HEK293 (cell line): ENCODE measurements at regions not wholly inside any gene's neighbourhood (a gene's known extent, or its start where the extent isn't known, plus 50 kb on each side); places are given as distances from the start of the nearest gene placed in this dataset.
"Not testable (repeated sequence)": the region's sequence is repeated elsewhere in the genome, so short reads cannot be mapped to it uniquely, and the experiment has no call there.

ENCODE experiments used
- CTCF ChIA-PET: fragments of 350-600 bp; formaldehyde crosslinking; extraction: SDS; loops from one replicate; lab custom pipeline; 2021; ENCODE audit warnings: antibody characterized with exemption; lab: Yijun Ruan, JAX
- POLR2A ChIA-PET: fragments of 300-600 bp; formaldehyde crosslinking; extraction: SDS; loops from one replicate; lab custom pipeline; 2020; ENCODE audit warnings: antibody characterized with exemption, inconsistent platforms; lab: Yijun Ruan, JAX
- H3K27ac ChIP-seq: fragments of 200-500 bp; sonication (Bioruptor generic); 2 replicates; pipeline ENCODE4 v1.5.1; 2014; ENCODE audit warnings: low read depth, low read length, control low read depth, inconsistent platforms; ENCODE audit errors: extremely low read depth
- H3K36me3 ChIP-seq, 2 experiments: fragments of 200-500 bp in 1 of 2; sonication (Bioruptor generic) in 1 of 2; 1 replicate in 1 of 2; 2 replicates in 1 of 2; pipeline ENCODE4 v1.5.1; 2014 to 2017; ENCODE audit warnings: inconsistent platforms in 2 of 2, low read length in 2 of 2; ENCODE audit not compliant: control insufficient read depth in 2 of 2, insufficient read depth in 1 of 2
- H3K4me1 ChIP-seq: fragments of 200-500 bp; sonication (Bioruptor generic); 2 replicates; pipeline ENCODE4 v1.5.1; 2014; ENCODE audit warnings: mild to moderate bottlenecking, low read length, inconsistent platforms; ENCODE audit not compliant: control insufficient read depth, insufficient read depth
- H3K4me3 ChIP-seq: 2 replicates; pipeline ENCODE4 v1.5.1; 2011; ENCODE audit warnings: low read depth, mild to moderate bottlenecking, control low read depth, low read length, moderate library complexity
- H3K9me3 ChIP-seq: fragments of 200-500 bp; sonication (Bioruptor generic); 2 replicates; pipeline ENCODE4 v1.5.1; 2014; ENCODE audit warnings: low read depth, low read length, inconsistent platforms; ENCODE audit not compliant: control insufficient read depth, insufficient read depth
- SCRT2 ChIP-seq: fragments of 450-650 bp; formaldehyde crosslinking; IDR thresholded peaks from 2 replicates; pipeline ENCODE4 v1.5.1; 2016; ENCODE audit warnings: missing biosample characterization, missing genetic modification characterization
- TSHZ1 ChIP-seq: fragments of 450-650 bp; formaldehyde crosslinking; IDR thresholded peaks from 2 replicates; pipeline ENCODE4 v1.5.1; 2016; ENCODE audit warnings: missing biosample characterization, missing genetic modification characterization, borderline replicate concordance
- ZBTB6 ChIP-seq: fragments of 450-650 bp; formaldehyde crosslinking; IDR thresholded peaks from 2 replicates; pipeline ENCODE4 v1.5.1; 2017; ENCODE audit warnings: missing biosample characterization, missing genetic modification characterization
- ZFP37 ChIP-seq: fragments of 450-650 bp; formaldehyde crosslinking; IDR thresholded peaks from 2 replicates; pipeline ENCODE4 v1.5.1; 2016; ENCODE audit warnings: missing biosample characterization, missing genetic modification characterization
- ZNF133 ChIP-seq: fragments of 450-650 bp; formaldehyde crosslinking; IDR thresholded peaks from 2 replicates; pipeline ENCODE4 v1.5.1; 2016; ENCODE audit warnings: missing biosample characterization, missing genetic modification characterization
- ZNF157 ChIP-seq: fragments of 450-650 bp; formaldehyde crosslinking; IDR thresholded peaks from 2 replicates; pipeline ENCODE4 v1.5.1; 2016; ENCODE audit warnings: missing biosample characterization, missing genetic modification characterization
- ZNF24 ChIP-seq: fragments of 450-650 bp; formaldehyde crosslinking; IDR thresholded peaks from 2 replicates; pipeline ENCODE4 v1.5.1; 2016; ENCODE audit warnings: missing biosample characterization, missing genetic modification characterization
- ZNF266 ChIP-seq: fragments of 450-650 bp; formaldehyde crosslinking; IDR thresholded peaks from 2 replicates; pipeline ENCODE4 v1.5.1; 2016; ENCODE audit warnings: missing biosample characterization, missing genetic modification characterization, low read depth
- ZNF366 ChIP-seq: fragments of 450-650 bp; formaldehyde crosslinking; conservative IDR thresholded peaks from 2 replicates; pipeline ENCODE4 v1.5.1; 2016; ENCODE audit warnings: missing biosample characterization, missing genetic modification characterization
- ZNF391 ChIP-seq: fragments of 450-650 bp; formaldehyde crosslinking; IDR thresholded peaks from 2 replicates; pipeline ENCODE4 v1.5.1; 2016; ENCODE audit warnings: low read depth, missing biosample characterization, missing genetic modification characterization, borderline replicate concordance
- ZNF416 ChIP-seq: fragments of 450-650 bp; formaldehyde crosslinking; IDR thresholded peaks from 2 replicates; pipeline ENCODE4 v1.5.1; 2016; ENCODE audit warnings: missing biosample characterization, missing genetic modification characterization
- ZNF549 ChIP-seq: fragments of 450-650 bp; IDR thresholded peaks from 2 replicates; pipeline ENCODE4 v1.5.1; 2018; ENCODE audit warnings: missing biosample characterization, missing genetic modification characterization, mild to moderate bottlenecking, inconsistent platforms, moderate library complexity
- ZNF596 ChIP-seq: fragments of 450-650 bp; IDR thresholded peaks from 2 replicates; pipeline ENCODE4 v1.5.0; 2018; ENCODE audit warnings: missing biosample characterization, mild to moderate bottlenecking, missing genetic modification characterization, moderate library complexity
- ZNF610 ChIP-seq: fragments of 450-650 bp; formaldehyde crosslinking; IDR thresholded peaks from 2 replicates; pipeline ENCODE4 v1.5.1; 2016; ENCODE audit warnings: missing biosample characterization, missing genetic modification characterization, borderline replicate concordance
- ZNF629 ChIP-seq: fragments of 450-650 bp; formaldehyde crosslinking; IDR thresholded peaks from 2 replicates; pipeline ENCODE4 v1.5.1; 2017; ENCODE audit warnings: missing biosample characterization, missing genetic modification characterization
- ZNF692 ChIP-seq: fragments of 450-650 bp; formaldehyde crosslinking; IDR thresholded peaks from 2 replicates; pipeline ENCODE4 v1.5.1; 2016; ENCODE audit warnings: missing biosample characterization, missing genetic modification characterization
- ZSCAN16 ChIP-seq: fragments of 450-650 bp; formaldehyde crosslinking; IDR thresholded peaks from 2 replicates; pipeline ENCODE4 v1.5.1; 2016; ENCODE audit warnings: missing biosample characterization, missing genetic modification characterization
- ZSCAN30 ChIP-seq: fragments of 450-650 bp; IDR thresholded peaks from 2 replicates; pipeline ENCODE4 v1.5.1; 2018; ENCODE audit warnings: missing biosample characterization, mild to moderate bottlenecking, missing genetic modification characterization, moderate library complexity

- ChIA-PET CTCF (interaction anchor here (0.6 kb wide), 1 partner anchor 258 kb away, joined by 5 read pairs; no protein-coding TSS in a partner anchor), POLR2A (no interaction called here)
- no peak for TF ChIP-seq ZNF692 (tag by site-specific recombination)
- no peak for TF ChIP-seq ZNF416 (tag by site-specific recombination)
- no peak for TF ChIP-seq ZNF157 (tag by site-specific recombination)
- TF ChIP-seq ZNF549 (tag by site-specific recombination): no peak
- TF ChIP-seq ZNF391 (tag by site-specific recombination): no peak
- no peak for TF ChIP-seq ZNF133 (tag by site-specific recombination)
- no peak for TF ChIP-seq ZNF266 (tag by site-specific recombination)
- no peak for TF ChIP-seq SCRT2 (tag by site-specific recombination)
- TF ChIP-seq ZNF610 (tag by site-specific recombination): no peak
- no peak for TF ChIP-seq ZNF24
- no peak for TF ChIP-seq ZNF596 (tag by site-specific recombination)
- no peak for TF ChIP-seq ZSCAN30 (tag by site-specific recombination)
- no peak for TF ChIP-seq ZNF366 (tag by site-specific recombination)
- TF ChIP-seq ZFP37 (tag by site-specific recombination): no peak
- no peak for TF ChIP-seq ZBTB6
- TF ChIP-seq TSHZ1 (tag by site-specific recombination): no peak
- TF ChIP-seq ZNF629 (tag by site-specific recombination): no peak
- no peak for TF ChIP-seq ZSCAN16 (tag by site-specific recombination)
- Histone ChIP-seq H3K9me3 (no peaks in the 10 kb centered on the region), H3K27ac (no peak overlapping the region), H3K36me3 (no peaks in the 10 kb centered on the region), H3K4me1 (no peaks in the 10 kb centered on the region), H3K4me3 (no peak overlapping the region)
These were observed 280.1 kb downstream of the PTH2R start for GRCh38 chr2:208686665-208687064.

- H3K36me3 ChIP-seq, CTCF ChIA-PET, H3K4me3 ChIP-seq, H3K4me1 ChIP-seq, POLR2A ChIA-PET, H3K27ac ChIP-seq, H3K9me3 ChIP-seq: not testable (repeated sequence)
These were observed 281.1 kb downstream of the PTH2R start for GRCh38 chr2:208687720-208688119.
